ENCODE measurements at regions not wholly inside any gene's neighbourhood (a gene's known extent, or its start where the extent isn't known, plus 50 kb on each side); places are given as distances from the start of the nearest gene placed in this dataset.

DNA sequence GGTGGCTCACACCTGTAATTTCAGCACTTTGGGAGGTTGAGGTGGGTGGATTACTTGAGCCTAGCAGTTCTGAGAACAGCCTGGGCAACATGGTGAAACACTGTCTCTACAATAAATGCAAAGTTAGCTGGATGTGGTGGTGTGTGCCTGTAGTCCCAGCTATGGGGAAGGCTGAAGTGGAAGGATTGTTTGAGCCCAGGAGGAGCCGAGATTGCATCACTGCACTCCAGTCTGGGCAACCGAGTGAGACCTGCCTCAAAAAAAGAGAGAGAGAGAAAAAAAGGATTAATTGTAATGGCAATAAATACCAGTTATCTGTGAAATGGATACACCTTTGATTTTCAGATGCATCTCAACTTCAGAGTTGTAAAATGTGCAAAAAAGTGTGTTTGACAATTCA lies 58.8 kb downstream of the SPRY1 start:
- TF ChIP-seq GATA2 (IDR thresholded peaks at IDR 0.05; ENCODE audit: low read depth, low read length) = no peak
- TF ChIP-seq GATA3 (IDR thresholded peaks at IDR 0.05; ENCODE audit: low read depth, low read length) = no peak

DNA sequence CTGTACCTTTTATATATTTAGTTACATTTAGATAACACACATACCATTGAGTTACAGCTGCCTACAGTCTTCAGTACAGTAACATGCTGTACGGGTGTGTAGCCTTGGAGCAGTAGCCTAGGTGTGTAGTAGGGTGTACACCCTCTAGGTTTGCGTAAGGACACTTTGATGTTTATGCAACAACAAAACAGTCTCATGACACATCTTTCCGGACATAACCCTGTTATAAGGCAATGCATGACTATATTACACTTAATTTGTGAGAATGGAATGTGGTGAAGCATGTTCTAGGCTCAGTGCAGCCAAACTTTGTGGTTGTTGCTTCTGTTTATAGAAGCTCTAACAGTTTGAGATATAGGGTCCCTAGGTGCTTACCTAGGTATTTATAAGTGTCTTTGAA lies 65.4 kb downstream of the SPRY1 start:
- TF ChIP-seq GATA3 (IDR thresholded peaks at IDR 0.05; ENCODE audit: low read depth, low read length) (no peak), GATA2 (IDR thresholded peaks at IDR 0.05; ENCODE audit: low read depth, low read length) (no peak)

DNA sequence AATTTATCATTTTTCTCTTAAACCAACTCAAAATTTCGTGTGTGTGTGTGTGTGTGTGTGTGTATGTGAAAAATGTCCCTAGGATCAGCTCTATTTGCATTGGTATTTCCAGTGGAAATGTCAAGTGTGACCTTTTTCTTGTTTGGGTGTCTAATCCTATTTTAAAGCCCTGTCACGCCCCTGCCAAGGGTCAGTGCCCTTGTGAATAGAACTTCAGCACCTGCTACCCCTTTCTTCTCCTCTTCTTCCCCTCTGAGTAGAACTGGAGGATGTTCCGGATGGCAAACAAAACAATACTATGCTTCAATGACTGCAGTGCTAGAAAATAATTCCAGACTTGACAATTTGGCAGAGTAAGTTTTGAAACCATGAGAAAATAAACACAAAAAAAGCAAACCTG lies 67.3 kb downstream of the SPRY1 start:
- TF ChIP-seq GATA2 (IDR thresholded peaks at IDR 0.05; ENCODE audit: low read depth, low read length) = no peak
- TF ChIP-seq GATA3 (IDR thresholded peaks at IDR 0.05; ENCODE audit: low read depth, low read length) = no peak

DNA sequence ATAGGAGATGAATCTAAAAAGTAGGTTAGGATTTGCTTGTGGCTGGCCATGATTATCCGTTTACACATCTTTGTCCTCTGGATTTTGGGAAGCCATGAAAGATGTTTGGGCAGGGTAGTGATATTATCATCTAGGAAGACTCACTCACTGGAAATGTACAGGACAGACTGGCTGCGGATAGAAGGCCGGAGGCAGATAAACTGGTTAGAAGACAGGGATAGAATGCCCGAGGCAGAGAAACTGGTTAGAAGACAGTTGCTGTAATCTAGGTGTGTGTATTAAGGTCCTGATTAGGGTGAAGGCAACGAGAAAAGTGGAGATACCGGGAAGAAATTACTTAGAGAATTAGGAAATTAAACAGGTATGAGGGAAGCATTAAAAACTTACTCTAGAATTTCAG lies 68.8 kb downstream of the SPRY1 start:
- TF ChIP-seq GATA2 (IDR thresholded peaks at IDR 0.05; ENCODE audit: low read depth, low read length) (no peak), GATA3 (IDR thresholded peaks at IDR 0.05; ENCODE audit: low read depth, low read length) (no peak)

DNA sequence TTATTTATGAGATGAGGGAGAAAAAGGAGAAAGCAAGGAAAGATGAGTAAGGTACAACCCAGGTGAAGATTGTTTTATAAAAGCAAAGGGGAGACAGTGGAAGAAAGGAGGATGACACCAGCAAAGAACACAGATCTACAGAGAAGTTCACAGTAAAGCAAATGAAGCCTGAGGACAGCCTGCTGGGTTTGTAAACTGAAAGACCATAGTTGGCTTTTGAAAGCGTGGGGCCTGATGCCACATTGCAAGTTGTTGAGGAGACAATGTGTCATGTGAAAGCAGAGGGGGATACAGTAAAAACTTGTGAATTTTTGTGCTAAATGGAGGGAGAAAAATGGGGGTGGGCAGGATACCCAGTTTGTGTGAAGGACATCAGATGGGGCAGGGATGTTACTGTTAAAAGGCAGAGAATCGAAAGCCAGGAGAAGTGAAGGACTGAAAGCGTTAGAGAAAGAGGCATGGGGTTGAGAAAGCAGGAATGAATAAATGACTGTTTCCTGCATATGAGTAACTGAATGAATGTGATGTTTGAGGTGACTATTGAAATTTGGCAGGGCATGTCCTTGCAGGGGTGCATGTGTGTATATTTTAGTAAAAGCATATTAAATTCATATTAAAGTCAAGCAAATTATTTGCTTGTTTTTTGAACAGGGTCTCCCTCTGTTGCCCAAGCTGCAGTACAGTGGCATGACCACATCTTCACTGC lies 69.6 kb downstream of the SPRY1 start:
- no peak for TF ChIP-seq GATA3 (IDR thresholded peaks at IDR 0.05; ENCODE audit: low read depth, low read length)
- TF ChIP-seq GATA2 (IDR thresholded peaks at IDR 0.05; ENCODE audit: low read depth, low read length) = no peak

DNA sequence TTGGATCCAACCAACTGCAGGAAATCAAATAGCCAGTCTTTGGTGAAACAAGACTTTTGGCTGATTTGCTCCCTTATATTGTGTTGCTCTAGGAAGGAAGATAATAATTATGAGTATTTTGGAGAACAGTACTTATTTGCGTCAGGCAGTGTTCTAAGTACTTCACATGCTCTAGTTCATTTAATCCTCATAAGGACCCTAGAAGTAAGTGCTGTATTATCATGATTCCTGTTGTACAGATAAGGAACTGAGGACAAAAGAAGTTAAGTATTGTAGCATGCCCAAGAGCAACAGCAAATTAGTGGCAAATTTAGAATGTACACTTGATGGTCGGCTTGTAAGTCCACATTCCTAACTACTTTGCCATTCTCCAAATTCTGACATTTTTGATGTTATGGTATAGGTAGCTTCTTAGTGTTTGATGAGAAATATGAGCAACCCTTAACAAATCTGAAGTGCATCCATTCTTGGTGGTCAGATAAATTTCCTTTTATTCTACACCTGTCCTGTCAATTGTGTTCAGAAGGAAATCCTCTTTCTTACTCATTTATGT lies 72.0 kb downstream of the SPRY1 start:
- TF ChIP-seq GATA3 (IDR thresholded peaks at IDR 0.05; ENCODE audit: low read depth, low read length) = no peak
- TF ChIP-seq GATA2 (IDR thresholded peaks at IDR 0.05; ENCODE audit: low read depth, low read length) = no peak

DNA sequence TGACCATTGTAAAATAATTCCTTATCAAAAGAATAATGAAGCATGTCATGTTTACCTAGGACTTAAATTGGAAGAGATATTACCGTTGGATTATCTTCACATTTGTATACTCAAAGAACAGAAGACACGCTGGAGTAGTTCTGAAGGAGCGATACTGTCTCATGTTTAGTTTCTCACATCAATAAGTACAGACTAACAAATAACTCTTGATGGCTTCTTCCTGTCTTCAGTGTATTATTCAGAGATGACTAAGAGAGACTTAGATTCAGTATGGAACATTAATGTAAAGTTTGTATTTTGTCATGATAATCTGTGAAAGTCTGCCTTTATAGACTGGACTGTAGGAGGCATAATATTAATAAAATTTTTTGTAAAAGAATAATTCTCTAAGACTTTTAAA lies 72.7 kb downstream of the SPRY1 start:
- TF ChIP-seq GATA2 (IDR thresholded peaks at IDR 0.05; ENCODE audit: low read depth, low read length) (no peak), GATA3 (IDR thresholded peaks at IDR 0.05; ENCODE audit: low read depth, low read length) (no peak)

DNA sequence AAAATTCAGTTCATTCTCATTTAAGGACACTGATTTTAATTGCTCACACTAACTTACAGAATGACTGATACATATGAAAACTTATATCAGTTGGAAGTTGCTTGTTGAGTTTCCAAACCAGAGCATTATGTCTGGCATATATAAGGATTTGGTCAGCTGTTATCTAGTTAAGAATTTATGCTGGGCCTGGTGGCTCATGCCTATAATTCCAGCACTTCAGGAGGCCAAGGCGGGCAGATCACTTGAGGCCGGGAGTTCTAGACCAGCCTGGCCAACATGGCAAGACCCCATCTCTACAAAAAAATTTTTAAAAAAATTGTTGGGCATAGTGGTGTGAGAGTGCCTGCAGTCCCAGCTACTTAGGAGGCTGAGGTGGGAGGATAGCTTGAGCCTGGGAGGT lies 73.1 kb downstream of the SPRY1 start:
- no peak for TF ChIP-seq GATA3 (IDR thresholded peaks at IDR 0.05; ENCODE audit: low read depth, low read length)
- no peak for TF ChIP-seq GATA2 (IDR thresholded peaks at IDR 0.05; ENCODE audit: low read depth, low read length)

DNA sequence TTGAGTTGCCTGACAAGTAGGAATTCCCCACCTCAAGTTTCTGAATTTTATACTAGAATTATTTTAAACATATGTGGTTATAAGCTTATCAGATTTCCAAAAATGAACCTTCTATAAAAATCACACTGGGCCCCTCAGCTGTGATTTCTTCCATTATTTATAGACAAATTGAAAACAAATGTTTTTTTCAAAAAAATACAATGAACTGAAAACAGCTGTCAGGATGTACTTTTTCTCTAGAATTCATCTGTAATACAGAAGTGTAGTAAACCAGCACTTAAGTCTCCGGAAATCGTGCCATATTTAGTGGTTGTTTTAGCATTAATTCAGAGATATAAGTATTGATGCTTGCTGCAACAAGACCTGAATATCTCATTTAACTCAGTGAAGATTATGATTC lies 74.0 kb downstream of the SPRY1 start:
- no peak for TF ChIP-seq GATA2 (IDR thresholded peaks at IDR 0.05; ENCODE audit: low read depth, low read length)

DNA sequence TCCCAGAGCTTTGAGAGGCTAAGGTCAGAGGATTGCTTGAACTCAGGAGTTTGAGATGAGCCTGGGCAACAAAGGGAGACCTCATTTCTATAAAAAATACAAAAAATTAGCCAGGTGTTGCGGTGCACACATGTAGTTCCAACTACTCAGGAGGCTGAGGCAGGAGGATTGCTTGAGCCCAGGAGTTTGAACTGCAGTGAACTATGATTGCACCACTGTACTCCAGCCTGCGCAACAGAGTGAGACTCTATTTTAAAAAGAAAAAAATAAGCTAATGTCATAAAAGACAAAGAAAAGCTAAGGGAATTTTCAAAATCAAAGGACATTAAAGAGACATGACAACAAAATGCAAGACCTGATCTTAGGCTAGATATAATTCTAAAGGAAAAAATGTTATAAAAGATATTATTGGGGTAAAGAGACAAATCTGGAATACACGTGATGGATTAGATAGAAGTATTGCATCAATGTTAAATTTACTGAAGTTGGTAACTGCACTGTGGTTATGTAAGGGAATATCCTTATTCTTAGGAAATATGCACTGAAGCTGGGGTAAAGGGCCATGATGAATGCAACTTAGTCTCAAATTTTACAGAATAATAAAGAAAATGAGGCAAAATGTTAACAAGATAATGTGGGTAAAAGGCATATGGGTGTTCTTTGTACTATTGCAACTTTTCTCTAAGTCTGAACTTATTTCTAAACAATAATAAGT lies 75.2 kb downstream of the SPRY1 start:
- no peak for TF ChIP-seq GATA2 (IDR thresholded peaks at IDR 0.05; ENCODE audit: low read depth, low read length)
- TF ChIP-seq GATA3 (IDR thresholded peaks at IDR 0.05; ENCODE audit: low read depth, low read length) = no peak

DNA sequence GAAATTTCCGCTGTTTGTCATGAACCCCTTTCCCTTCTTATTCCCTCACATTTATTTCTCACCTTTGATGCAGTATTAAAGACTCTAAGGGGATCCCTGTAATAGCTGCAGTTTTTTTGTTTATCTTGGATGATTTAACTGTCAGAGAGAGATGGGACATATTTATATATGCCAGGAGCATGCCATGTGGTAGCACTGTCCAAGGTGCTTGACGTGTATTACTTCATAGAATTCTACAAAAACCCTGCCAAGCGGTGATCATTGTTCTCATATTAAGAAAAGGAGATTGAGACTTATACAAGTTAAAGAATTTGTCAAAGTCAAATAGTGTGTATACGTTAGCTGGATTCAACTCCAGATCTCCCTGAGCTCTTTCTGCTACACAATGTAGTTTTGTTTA lies 78.2 kb downstream of the SPRY1 start:
- no peak for TF ChIP-seq GATA3 (IDR thresholded peaks at IDR 0.05; ENCODE audit: low read depth, low read length)

DNA sequence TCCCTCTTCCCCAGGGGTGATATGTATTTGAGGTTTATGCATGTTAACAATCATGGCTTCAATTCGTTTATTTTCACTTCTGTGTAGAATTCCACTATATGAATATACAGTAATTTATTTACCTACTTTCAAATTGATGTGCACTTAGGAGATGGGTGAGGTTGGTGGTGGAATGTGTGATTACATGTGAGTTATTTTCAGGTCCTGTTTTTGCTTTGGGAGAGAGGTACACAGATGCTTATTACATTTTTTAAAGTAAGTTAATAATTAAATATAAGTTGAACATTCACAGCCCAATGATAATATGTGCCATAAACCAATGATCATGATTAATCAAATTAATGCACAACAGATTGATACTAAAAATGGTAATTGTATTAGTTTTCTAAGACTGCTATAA lies 79.5 kb downstream of the SPRY1 start:
- TF ChIP-seq GATA2 (IDR thresholded peaks at IDR 0.05; ENCODE audit: low read depth, low read length) = no peak
- no peak for TF ChIP-seq GATA3 (IDR thresholded peaks at IDR 0.05; ENCODE audit: low read depth, low read length)

DNA sequence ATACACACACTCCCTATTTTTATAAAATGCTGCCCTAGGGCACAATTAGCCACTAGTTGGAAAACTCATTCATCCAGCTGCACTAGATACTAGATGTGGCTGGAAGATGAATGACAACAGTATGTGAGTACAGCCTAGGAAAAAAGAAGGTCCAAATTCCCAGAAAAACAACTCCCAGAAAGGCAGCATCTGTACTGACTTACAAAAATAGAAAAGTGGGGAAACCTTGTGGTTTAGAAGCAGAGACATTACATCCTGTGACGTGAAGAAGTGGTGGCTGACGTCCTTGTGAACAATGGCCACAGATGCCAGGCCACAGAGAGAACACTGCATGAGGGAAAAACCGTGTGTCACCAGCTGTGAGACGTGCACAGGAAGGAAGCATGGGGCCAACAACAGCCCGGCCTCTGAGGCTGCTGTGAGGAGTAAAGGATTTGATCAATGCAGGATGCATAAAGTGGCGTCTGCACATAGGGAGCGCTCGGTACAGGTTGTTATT lies 81.2 kb downstream of the SPRY1 start:
- TF ChIP-seq GATA3 (IDR thresholded peaks at IDR 0.05; ENCODE audit: low read depth, low read length) (no peak), GATA2 (IDR thresholded peaks at IDR 0.05; ENCODE audit: low read depth, low read length) (no peak)

DNA sequence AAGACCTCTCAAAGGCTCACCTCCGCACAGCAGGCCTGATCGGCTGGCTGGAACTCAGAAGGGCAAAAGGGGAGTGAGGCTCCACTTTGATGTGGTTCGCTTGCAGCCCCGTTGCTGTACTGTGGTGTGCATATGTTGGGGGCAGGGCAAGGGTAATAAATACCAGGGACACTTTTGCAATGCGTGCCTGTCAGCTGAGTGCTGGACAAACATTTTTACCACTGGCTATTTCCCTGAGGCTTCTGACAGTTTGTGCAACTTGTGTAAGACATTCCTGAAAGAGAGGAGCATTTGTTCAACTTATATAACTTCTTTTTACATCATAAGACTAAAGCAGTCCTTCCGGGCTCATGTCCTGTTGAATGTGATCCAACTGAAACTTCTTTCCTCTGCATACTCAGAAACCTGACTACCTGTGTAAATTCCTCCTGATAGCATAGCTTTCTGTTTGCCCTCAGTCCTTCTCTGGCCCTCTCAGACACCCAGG lies 82.3 kb downstream of the SPRY1 start:
- TF ChIP-seq GATA2 (IDR thresholded peaks at IDR 0.05; ENCODE audit: low read depth, low read length) (no peak), GATA3 (IDR thresholded peaks at IDR 0.05; ENCODE audit: low read depth, low read length) (no peak)

DNA sequence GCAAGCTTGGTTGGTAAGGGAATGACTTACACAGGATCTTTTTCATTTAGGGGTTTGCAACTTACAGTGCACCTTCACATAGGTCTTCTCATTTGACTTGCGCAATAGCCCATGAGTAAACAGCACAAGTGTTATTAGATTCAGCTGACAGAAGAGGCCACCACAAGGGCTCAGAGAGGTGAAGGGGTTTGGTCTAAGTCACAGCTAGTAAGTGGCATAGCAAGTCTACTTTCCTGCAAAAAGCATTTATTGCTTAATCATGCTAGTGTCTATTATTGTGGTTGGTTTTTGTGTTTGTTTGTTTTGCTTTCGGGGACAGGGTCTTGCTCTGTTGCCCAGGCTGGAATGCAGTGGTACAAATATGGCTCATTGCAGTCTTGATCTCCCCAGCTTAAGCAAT lies 83.3 kb downstream of the SPRY1 start:
- TF ChIP-seq GATA2 (IDR thresholded peaks at IDR 0.05; ENCODE audit: low read depth, low read length) (no peak), GATA3 (IDR thresholded peaks at IDR 0.05; ENCODE audit: low read depth, low read length) (no peak)

Data from SH-SY5Y (cell line).